Adrenal gland (tissue), 5 donors: ENCODE measurements at regions not wholly inside any gene's neighbourhood (a gene's known extent, or its start where the extent isn't known, plus 50 kb on each side); places are given as distances from the start of the nearest gene placed in this dataset.

Experiments used
- CTCF ChIP-seq, 6 experiments: fragments of 450-650 bp in 4 of 6; fragments of 200-600 bp in 2 of 6; sonication (generic) in 1 of 6; IDR thresholded peaks; 1 replicate in 5 of 6; 2 replicates in 1 of 6; pipeline versions ENCODE4 v1.5.1 to v1.8.0; 2016 to 2021; ENCODE audit warnings: antibody characterized with exemption in 6 of 6, mild to moderate bottlenecking in 2 of 6, moderate library complexity in 1 of 6
- POLR2A ChIP-seq, 2 donors: fragments of 450-650 bp; IDR thresholded peaks; one replicate each; pipeline ENCODE4 v1.6.1; 2017; ENCODE audit warnings: antibody characterized with exemption in 2 of 2, mild to moderate bottlenecking in 2 of 2, moderate library complexity in 1 of 2
- donor health status: DM: no; HTN: no; CAD: no.

DNA sequence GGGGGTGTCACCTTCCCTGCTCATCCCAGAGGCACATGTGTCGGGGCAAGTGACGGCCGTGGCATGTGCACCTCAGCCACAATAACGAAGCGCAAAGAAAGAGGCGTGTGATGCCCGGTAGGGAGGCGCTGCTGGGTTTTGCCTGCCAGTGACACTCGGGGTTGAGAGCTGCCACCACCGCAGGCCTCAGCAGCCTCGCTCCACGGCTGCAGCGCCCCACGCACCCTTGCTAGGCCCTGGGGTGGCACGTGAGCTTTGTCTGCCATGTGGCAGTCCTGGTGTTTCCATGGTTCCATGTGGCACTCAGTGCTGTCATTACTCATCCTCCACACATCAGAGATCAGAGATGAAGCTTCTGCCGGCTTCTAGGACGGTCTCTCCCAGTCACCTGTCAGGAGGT is 136.0 kb upstream of the AGAP1 start:
- TF ChIP-seq POLR2A (IDR thresholded peaks at IDR 0.05) (no peak), CTCF (IDR thresholded peaks at IDR 0.05) (no peak)
